WERI-Rb-1 (cell line): ENCODE measurements at regions not wholly inside any gene's neighbourhood (a gene's known extent, or its start where the extent isn't known, plus 50 kb on each side); places are given as distances from the start of the nearest gene placed in this dataset.

Source experiments
- DNase-seq: peaks from one replicate; pipeline ENCODE4 v3.0.0-alpha.2; 2020
- H3K27ac ChIP-seq: fragments of 250-450 bp; sonication (Bioruptor Pico); 2 replicates; pipeline ENCODE4 v1.5.1; 2020; ENCODE audit warnings: mild to moderate bottlenecking, moderate library complexity
- H3K27me3 ChIP-seq: fragments of 250-450 bp; sonication (Bioruptor Pico); 2 replicates; pipeline ENCODE4 v1.5.1; 2021; ENCODE audit warnings: mild to moderate bottlenecking, low read depth, moderate library complexity; ENCODE audit not compliant: insufficient read depth, severe bottlenecking
- H3K36me3 ChIP-seq: fragments of 250-450 bp; sonication (Bioruptor Pico); 2 replicates; pipeline ENCODE4 v1.5.1; 2020; ENCODE audit warnings: mild to moderate bottlenecking, moderate library complexity
- H3K4me3 ChIP-seq: 2 replicates; pipeline ENCODE4 v1.5.1; 2011; ENCODE audit warnings: low read depth, mild to moderate bottlenecking, control low read depth, low read length
- H3K9me3 ChIP-seq: fragments of 250-450 bp; sonication (Bioruptor Pico); 2 replicates; pipeline ENCODE4 v1.5.1; 2021; ENCODE audit warnings: mild to moderate bottlenecking, moderate library complexity; ENCODE audit not compliant: severe bottlenecking
- CTCF ChIP-seq: IDR thresholded peaks from 2 replicates; pipeline ENCODE4 v1.5.1; 2011; ENCODE audit warnings: low read depth, mild to moderate bottlenecking, control low read depth, inconsistent platforms, low read length

GRCh38 chr2:18833941-18834340 lies 244.6 kb upstream of the NT5C1B start:
- no peaks in the 10 kb centered on the region for H3K36me3 ChIP-seq
- no peak for TF ChIP-seq CTCF
- H3K4me3 ChIP-seq: no peak overlapping the region
- no peak for DNase-seq
- no peaks in the 10 kb centered on the region for H3K9me3 ChIP-seq
- H3K27me3 ChIP-seq: peaks cover 60% of the 10 kb centered on the region
- no peak overlapping the region for H3K27ac ChIP-seq

- peaks cover 75% of the 10 kb centered on the region for H3K27me3 ChIP-seq
- H3K27ac ChIP-seq: no peak overlapping the region
- no peak overlapping the region for H3K4me3 ChIP-seq
- H3K9me3 ChIP-seq: peaks cover under 1% of the 10 kb centered on the region
- DNase-seq: no peak
- no peaks in the 10 kb centered on the region for H3K36me3 ChIP-seq
- TF ChIP-seq CTCF: no peak
Observed at GRCh38 chr2:18831916-18832510, 242.6 kb upstream of the NT5C1B start.

- no peak for DNase-seq
- Histone ChIP-seq H3K36me3 (no peaks in the 10 kb centered on the region), H3K4me3 (no peak overlapping the region), H3K27ac (no peak overlapping the region), H3K9me3 (peaks cover 2% of the 10 kb centered on the region), H3K27me3 (peaks cover 79% of the 10 kb centered on the region)
- TF ChIP-seq CTCF: no peak
Observed at GRCh38 chr2:18830962-18831361, 241.6 kb upstream of the NT5C1B start.

- H3K9me3 ChIP-seq: peaks cover 2% of the 10 kb centered on the region
- H3K36me3 ChIP-seq: no peaks in the 10 kb centered on the region
- no peak for TF ChIP-seq CTCF
- H3K27ac ChIP-seq: no peak overlapping the region
- no peak overlapping the region for H3K4me3 ChIP-seq
- no peak for DNase-seq
- peaks cover 70% of the 10 kb centered on the region for H3K27me3 ChIP-seq
Observed at GRCh38 chr2:18829976-18830375, 240.6 kb upstream of the NT5C1B start.

- no peak for DNase-seq
- no peak overlapping the region for H3K27ac ChIP-seq
- no peak overlapping the region for H3K4me3 ChIP-seq
Observed at GRCh38 chr2:18829251-18829902, 240.0 kb upstream of the NT5C1B start.

More at GRCh38 chr2:18829251-18829902, 240.0 kb upstream of the NT5C1B start:
- Histone ChIP-seq H3K27me3 (peaks cover 64% of the 10 kb centered on the region), H3K9me3 (peaks cover 2% of the 10 kb centered on the region), H3K36me3 (no peaks in the 10 kb centered on the region)
- TF ChIP-seq CTCF: no peak
